GM23338 (cell line): ENCODE measurements at regions not wholly inside any gene's neighbourhood (a gene's known extent, or its start where the extent isn't known, plus 50 kb on each side); places are given as distances from the start of the nearest gene placed in this dataset.

Experiments used
- ATAC-seq: fragments of 200-7000 bp; cut with Tn5 transposase; 3 replicates; pipeline ENCODE4 v1.9.1; 2020
- DNase-seq: peaks from one replicate; pipeline ENCODE4 v3.0.0-alpha.2; 2015; ENCODE audit warnings: low spot score
- H2AFZ ChIP-seq: fragments of 200-600 bp; sonication (generic); 2 replicates; pipeline ENCODE4 v1.8.0; 2016; ENCODE audit warnings: antibody characterized with exemption, mild to moderate bottlenecking, moderate library complexity
- H3F3A ChIP-seq: fragments of 200-600 bp; sonication (generic); replicated peaks from 2 replicates; pipeline ENCODE4 v1.8.0; 2017; ENCODE audit warnings: antibody characterized with exemption, mixed run types, low read depth
- H3K27ac ChIP-seq: fragments of 200-600 bp; sonication (generic); 2 replicates; pipeline ENCODE4 v1.6.1; 2016; ENCODE audit warnings: low read depth
- H3K27me3 ChIP-seq: fragments of 200-600 bp; sonication (generic); 2 replicates; pipeline ENCODE4 v1.8.0; 2016; ENCODE audit warnings: mild to moderate bottlenecking, mixed run types, moderate library complexity; ENCODE audit not compliant: insufficient read depth
- H3K36me3 ChIP-seq: fragments of 200-600 bp; sonication (generic); 2 replicates; pipeline ENCODE4 v1.8.0; 2016; ENCODE audit warnings: mild to moderate bottlenecking; ENCODE audit not compliant: insufficient read depth
- H3K4me1 ChIP-seq: fragments of 200-600 bp; sonication (generic); 2 replicates; pipeline ENCODE4 v1.8.0; 2016; ENCODE audit warnings: mild to moderate bottlenecking, moderate library complexity; ENCODE audit not compliant: insufficient read depth
- H3K4me2 ChIP-seq: fragments of 200-600 bp; sonication (generic); 2 replicates; pipeline ENCODE4 v1.7.1; 2017; ENCODE audit warnings: mixed run types
- H3K4me3 ChIP-seq: fragments of 200-600 bp; sonication (generic); 2 replicates; pipeline ENCODE4 v1.6.1; 2016; ENCODE audit warnings: mixed run types
- H3K79me2 ChIP-seq: fragments of 200-600 bp; sonication (generic); replicated peaks from 2 replicates; pipeline ENCODE4 v1.8.0; 2017; ENCODE audit warnings: mild to moderate bottlenecking; ENCODE audit not compliant: insufficient read depth
- H3K9me2 ChIP-seq: fragments of 200-600 bp; sonication (generic); 2 replicates; pipeline ENCODE4 v1.8.0; 2017; ENCODE audit not compliant: insufficient read depth
- H4K20me1 ChIP-seq: fragments of 200-600 bp; sonication (generic); replicated peaks from 2 replicates; pipeline ENCODE4 v1.8.0; 2017; ENCODE audit warnings: mild to moderate bottlenecking; ENCODE audit not compliant: insufficient read depth
- H3K27ac Mint-ChIP-seq: 2 replicates; pipeline ENCODE4 v1.8.0; 2020; ENCODE audit warnings: inconsistent platforms, mild to moderate bottlenecking, moderate library complexity, mixed read lengths
- H3K27me3 Mint-ChIP-seq: 3 replicates; pipeline ENCODE4 v1.8.0; 2022; ENCODE audit warnings: low read depth, mild to moderate bottlenecking, moderate library complexity, mixed read lengths, inconsistent platforms; ENCODE audit not compliant: insufficient read depth, poor library complexity
- H3K36me3 Mint-ChIP-seq: 3 replicates; pipeline ENCODE4 v1.8.0; 2021; ENCODE audit warnings: low read depth, mild to moderate bottlenecking, inconsistent platforms, moderate library complexity, mixed read lengths
- H3K4me1 Mint-ChIP-seq: 3 replicates; pipeline ENCODE4 v1.8.0; 2020; ENCODE audit warnings: mild to moderate bottlenecking, inconsistent platforms, mixed read lengths
- H3K4me3 Mint-ChIP-seq: 3 replicates; pipeline ENCODE4 v1.8.0; 2021; ENCODE audit warnings: moderate library complexity, mild to moderate bottlenecking, inconsistent platforms, mixed read lengths
- H3K9me3 Mint-ChIP-seq: 3 replicates; pipeline ENCODE4 v1.8.0; 2020; ENCODE audit warnings: moderate library complexity, mild to moderate bottlenecking, inconsistent platforms, mixed read lengths
- CREB1 ChIP-seq: fragments of 250-450 bp; sonication (Bioruptor Pico); IDR thresholded peaks from 2 replicates; pipeline ENCODE4 v1.5.0; 2020; ENCODE audit warnings: low read depth, mild to moderate bottlenecking, moderate library complexity
- EZH2 ChIP-seq: fragments of 200-600 bp; sonication (generic); IDR thresholded peaks from one replicate; pipeline ENCODE4 v1.8.0; 2017; ENCODE audit warnings: antibody characterized with exemption, mild to moderate bottlenecking, low read depth; ENCODE audit not compliant: unreplicated experiment
- NANOG ChIP-seq: IDR thresholded peaks from 2 replicates; pipeline ENCODE4 v1.6.1; 2016; ENCODE audit warnings: antibody characterized with exemption, borderline replicate concordance
- POLR2AphosphoS5 ChIP-seq: IDR thresholded peaks from 2 replicates; pipeline ENCODE4 v1.6.1; 2016; ENCODE audit warnings: antibody characterized with exemption, low read depth
- REST ChIP-seq: IDR thresholded peaks from one replicate; pipeline ENCODE4 v1.6.1; 2018; ENCODE audit warnings: antibody characterized with exemption; ENCODE audit not compliant: unreplicated experiment
- ZNF114 ChIP-seq: fragments of 250-450 bp; sonication (Bioruptor Pico); IDR thresholded peaks from 2 replicates; pipeline ENCODE4 v1.5.0; 2020; ENCODE audit warnings: mild to moderate bottlenecking, moderate library complexity
- ZNF331 ChIP-seq: fragments of 250-450 bp; sonication (Bioruptor Pico); IDR thresholded peaks from 2 replicates; pipeline ENCODE4 v1.5.0; 2020; ENCODE audit warnings: low read depth, mild to moderate bottlenecking, moderate library complexity
- TF ChIP-seq, protein P1 (sequence below): fragments of 250-450 bp; sonication (Bioruptor Pico); IDR thresholded peaks from 2 replicates; pipeline ENCODE4 v1.5.0; 2020; ENCODE audit warnings: mild to moderate bottlenecking, moderate library complexity

DNA sequence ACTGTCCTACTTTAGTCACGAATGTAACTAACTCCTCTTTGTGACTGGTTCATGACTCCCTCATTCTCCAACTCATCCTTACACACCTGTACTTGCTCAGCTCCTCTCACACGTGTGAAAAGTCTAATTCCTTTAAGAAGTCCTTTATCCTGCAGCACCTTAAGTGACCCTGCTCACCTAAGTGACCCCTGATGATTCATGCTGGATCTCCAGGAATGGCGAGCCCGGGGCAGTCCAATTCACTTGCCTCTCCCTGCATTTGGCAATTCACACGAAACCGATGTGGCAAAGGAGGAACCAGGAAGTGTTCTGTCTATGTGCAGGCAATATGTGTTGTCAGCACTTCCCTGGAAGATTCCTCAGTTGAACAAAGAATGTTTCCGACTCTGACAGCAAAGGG, 189.8 kb upstream of the NABP1 start:
- Histone ChIP-seq H3K27me3 (no peaks in the 10 kb centered on the region), H3K9me2 (peaks cover 6% of the 10 kb centered on the region; the same call in 1 of the 2 replicates), H4K20me1 (no peaks in the 10 kb centered on the region), H3K36me3 (0 out of 2 replicates have a peak, but pooled peaks cover 2% of the 10 kb centered on the region), H3K27ac (no peak overlapping the region), H2AFZ (no peak overlapping the region), H3K4me3 (no peak overlapping the region), H3K79me2 (no peaks in the 10 kb centered on the region), H3F3A (no peaks in the 10 kb centered on the region), H3K4me1 (no peaks in the 10 kb centered on the region), H3K4me2 (no peak overlapping the region)
- no peaks in the 10 kb centered on the region for H3K4me1 Mint-ChIP-seq
- ATAC-seq: no peak
- H3K27me3 Mint-ChIP-seq: no peaks in the 10 kb centered on the region
- no peak overlapping the region for H3K4me3 Mint-ChIP-seq
- H3K9me3 Mint-ChIP-seq: peaks cover 15% of the 10 kb centered on the region
- H3K36me3 Mint-ChIP-seq: peaks cover 11% of the 10 kb centered on the region; the same call in 2 of the 3 replicates
- H3K27ac Mint-ChIP-seq: no peak overlapping the region
- TF ChIP-seq EZH2: no peak
- TF ChIP-seq NANOG: no peak
- no peak for TF ChIP-seq CREB1
- no peak for TF ChIP-seq ZNF331
- TF ChIP-seq REST: no peak
- TF ChIP-seq POLR2AphosphoS5: no peak
- DNase-seq: no peak

- no peaks in the 10 kb centered on the region for H3K27me3 Mint-ChIP-seq
- Histone ChIP-seq H3K36me3 (no peaks in the 10 kb centered on the region), H3K27ac (no peak overlapping the region), H3K4me2 (no peak overlapping the region), H3K4me3 (no peak overlapping the region), H3K27me3 (no peaks in the 10 kb centered on the region), H3K9me2 (peaks cover 6% of the 10 kb centered on the region; the same call in 1 of the 2 replicates), H3K79me2 (no peaks in the 10 kb centered on the region), H3K4me1 (no peaks in the 10 kb centered on the region), H2AFZ (no peak overlapping the region; the same call in 1 of the 2 replicates), H4K20me1 (no peaks in the 10 kb centered on the region), H3F3A (no peaks in the 10 kb centered on the region)
- DNase-seq (no peak), ATAC-seq (no peak)
- H3K4me3 Mint-ChIP-seq: no peak overlapping the region
- no peak overlapping the region for H3K27ac Mint-ChIP-seq
- H3K36me3 Mint-ChIP-seq: peaks cover under 1% of the 10 kb centered on the region; the same call in 1 of the 3 replicates
- H3K9me3 Mint-ChIP-seq: peaks cover 8% of the 10 kb centered on the region
- H3K4me1 Mint-ChIP-seq: no peaks in the 10 kb centered on the region
- TF ChIP-seq, protein P1, sequence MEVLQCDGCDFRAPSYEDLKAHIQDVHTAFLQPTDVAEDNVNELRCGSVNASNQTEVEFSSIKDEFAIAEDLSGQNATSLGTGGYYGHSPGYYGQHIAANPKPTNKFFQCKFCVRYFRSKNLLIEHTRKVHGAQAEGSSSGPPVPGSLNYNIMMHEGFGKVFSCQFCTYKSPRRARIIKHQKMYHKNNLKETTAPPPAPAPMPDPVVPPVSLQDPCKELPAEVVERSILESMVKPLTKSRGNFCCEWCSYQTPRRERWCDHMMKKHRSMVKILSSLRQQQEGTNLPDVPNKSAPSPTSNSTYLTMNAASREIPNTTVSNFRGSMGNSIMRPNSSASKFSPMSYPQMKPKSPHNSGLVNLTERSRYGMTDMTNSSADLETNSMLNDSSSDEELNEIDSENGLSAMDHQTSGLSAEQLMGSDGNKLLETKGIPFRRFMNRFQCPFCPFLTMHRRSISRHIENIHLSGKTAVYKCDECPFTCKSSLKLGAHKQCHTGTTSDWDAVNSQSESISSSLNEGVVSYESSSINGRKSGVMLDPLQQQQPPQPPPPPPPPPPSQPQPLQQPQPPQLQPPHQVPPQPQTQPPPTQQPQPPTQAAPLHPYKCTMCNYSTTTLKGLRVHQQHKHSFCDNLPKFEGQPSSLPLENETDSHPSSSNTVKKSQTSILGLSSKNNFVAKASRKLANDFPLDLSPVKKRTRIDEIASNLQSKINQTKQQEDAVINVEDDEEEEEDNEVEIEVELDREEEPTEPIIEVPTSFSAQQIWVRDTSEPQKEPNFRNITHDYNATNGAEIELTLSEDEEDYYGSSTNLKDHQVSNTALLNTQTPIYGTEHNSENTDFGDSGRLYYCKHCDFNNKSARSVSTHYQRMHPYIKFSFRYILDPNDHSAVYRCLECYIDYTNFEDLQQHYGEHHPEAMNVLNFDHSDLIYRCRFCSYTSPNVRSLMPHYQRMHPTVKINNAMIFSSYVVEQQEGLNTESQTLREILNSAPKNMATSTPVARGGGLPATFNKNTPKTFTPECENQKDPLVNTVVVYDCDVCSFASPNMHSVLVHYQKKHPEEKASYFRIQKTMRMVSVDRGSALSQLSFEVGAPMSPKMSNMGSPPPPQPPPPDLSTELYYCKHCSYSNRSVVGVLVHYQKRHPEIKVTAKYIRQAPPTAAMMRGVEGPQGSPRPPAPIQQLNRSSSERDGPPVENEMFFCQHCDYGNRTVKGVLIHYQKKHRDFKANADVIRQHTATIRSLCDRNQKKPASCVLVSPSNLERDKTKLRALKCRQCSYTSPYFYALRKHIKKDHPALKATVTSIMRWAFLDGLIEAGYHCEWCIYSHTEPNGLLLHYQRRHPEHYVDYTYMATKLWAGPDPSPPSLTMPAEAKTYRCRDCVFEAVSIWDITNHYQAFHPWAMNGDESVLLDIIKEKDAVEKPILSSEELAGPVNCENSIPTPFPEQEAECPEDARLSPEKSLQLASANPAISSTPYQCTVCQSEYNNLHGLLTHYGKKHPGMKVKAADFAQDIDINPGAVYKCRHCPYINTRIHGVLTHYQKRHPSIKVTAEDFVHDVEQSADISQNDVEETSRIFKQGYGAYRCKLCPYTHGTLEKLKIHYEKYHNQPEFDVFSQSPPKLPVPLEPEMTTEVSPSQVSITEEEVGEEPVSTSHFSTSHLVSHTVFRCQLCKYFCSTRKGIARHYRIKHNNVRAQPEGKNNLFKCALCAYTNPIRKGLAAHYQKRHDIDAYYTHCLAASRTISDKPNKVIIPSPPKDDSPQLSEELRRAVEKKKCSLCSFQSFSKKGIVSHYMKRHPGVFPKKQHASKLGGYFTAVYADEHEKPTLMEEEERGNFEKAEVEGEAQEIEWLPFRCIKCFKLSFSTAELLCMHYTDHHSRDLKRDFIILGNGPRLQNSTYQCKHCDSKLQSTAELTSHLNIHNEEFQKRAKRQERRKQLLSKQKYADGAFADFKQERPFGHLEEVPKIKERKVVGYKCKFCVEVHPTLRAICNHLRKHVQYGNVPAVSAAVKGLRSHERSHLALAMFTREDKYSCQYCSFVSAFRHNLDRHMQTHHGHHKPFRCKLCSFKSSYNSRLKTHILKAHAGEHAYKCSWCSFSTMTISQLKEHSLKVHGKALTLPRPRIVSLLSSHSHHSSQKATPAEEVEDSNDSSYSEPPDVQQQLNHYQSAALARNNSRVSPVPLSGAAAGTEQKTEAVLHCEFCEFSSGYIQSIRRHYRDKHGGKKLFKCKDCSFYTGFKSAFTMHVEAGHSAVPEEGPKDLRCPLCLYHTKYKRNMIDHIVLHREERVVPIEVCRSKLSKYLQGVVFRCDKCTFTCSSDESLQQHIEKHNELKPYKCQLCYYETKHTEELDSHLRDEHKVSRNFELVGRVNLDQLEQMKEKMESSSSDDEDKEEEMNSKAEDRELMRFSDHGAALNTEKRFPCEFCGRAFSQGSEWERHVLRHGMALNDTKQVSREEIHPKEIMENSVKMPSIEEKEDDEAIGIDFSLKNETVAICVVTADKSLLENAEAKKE (CRISPR knock-in tag): no peak
- no peak for TF ChIP-seq ZNF114
- TF ChIP-seq CREB1: no peak
- TF ChIP-seq EZH2: no peak
- TF ChIP-seq POLR2AphosphoS5: no peak
- TF ChIP-seq REST: no peak
Measured at GRCh38 chr2:191489177-191489576, 188.8 kb upstream of the NABP1 start.
